Neural progenitor cell (in vitro differentiated cells): ENCODE measurements at regions not wholly inside any gene's neighbourhood (a gene's known extent, or its start where the extent isn't known, plus 50 kb on each side); places are given as distances from the start of the nearest gene placed in this dataset.

Experiments used
- DNase-seq: peaks from one replicate; pipeline ENCODE4 v3.0.0-alpha.2; 2016; ENCODE audit warnings: low spot score
- H2AFZ ChIP-seq: fragments of 200-600 bp; sonication (generic); replicated peaks from 2 replicates; pipeline ENCODE4 v1.6.1; 2016; ENCODE audit warnings: antibody characterized with exemption
- H3F3A ChIP-seq: fragments of 200-600 bp; sonication (generic); 2 replicates; pipeline ENCODE4 v1.6.1; 2016; ENCODE audit warnings: antibody characterized with exemption, low read depth
- H3K27ac ChIP-seq: fragments of 200-600 bp; sonication (generic); 2 replicates; pipeline ENCODE4 v1.5.1; 2016; ENCODE audit warnings: mild to moderate bottlenecking
- H3K27me3 ChIP-seq: fragments of 200-600 bp; sonication (generic); 2 replicates; pipeline ENCODE4 v1.6.1; 2016; ENCODE audit warnings: mild to moderate bottlenecking, moderate library complexity
- H3K36me3 ChIP-seq: fragments of 200-600 bp; sonication (generic); 2 replicates; pipeline ENCODE4 v1.5.1; 2016
- H3K4me1 ChIP-seq: fragments of 200-600 bp; sonication (generic); 2 replicates; pipeline ENCODE4 v1.6.1; 2016; ENCODE audit warnings: mixed run types
- H3K4me2 ChIP-seq: fragments of 200-600 bp; sonication (generic); 2 replicates; pipeline ENCODE4 v1.6.1; 2016
- H3K4me3 ChIP-seq: fragments of 200-600 bp; sonication (generic); 2 replicates; pipeline ENCODE4 v1.5.1; 2016
- H3K79me2 ChIP-seq: fragments of 200-600 bp; sonication (generic); 2 replicates; pipeline ENCODE4 v1.6.1; 2016; ENCODE audit warnings: low read depth
- H3K9ac ChIP-seq: fragments of 200-600 bp; sonication (generic); 2 replicates; pipeline ENCODE4 v1.6.1; 2016
- H3K9me3 ChIP-seq: fragments of 200-600 bp; sonication (generic); 2 replicates; pipeline ENCODE4 v1.5.1; 2016; ENCODE audit warnings: low read depth
- H4K20me1 ChIP-seq: fragments of 200-600 bp; sonication (generic); 2 replicates; pipeline ENCODE4 v1.6.1; 2016; ENCODE audit warnings: low read depth
- H3K27ac Mint-ChIP-seq: 3 replicates; pipeline ENCODE4 v1.8.0; 2021; ENCODE audit warnings: mixed read lengths
- H3K27me3 Mint-ChIP-seq: 2 replicates; pipeline ENCODE4 v1.8.0; 2022; ENCODE audit warnings: low read depth, mild to moderate bottlenecking, inconsistent platforms, moderate library complexity, mixed read lengths; ENCODE audit not compliant: insufficient read depth
- H3K36me3 Mint-ChIP-seq: 3 replicates; pipeline ENCODE4 v1.8.0; 2021; ENCODE audit warnings: mixed read lengths
- H3K4me1 Mint-ChIP-seq: 3 replicates; pipeline ENCODE4 v1.8.0; 2021; ENCODE audit warnings: mixed read lengths
- H3K4me3 Mint-ChIP-seq: 3 replicates; pipeline ENCODE4 v1.8.0; 2021; ENCODE audit warnings: mild to moderate bottlenecking, moderate library complexity, mixed read lengths
- H3K9me3 Mint-ChIP-seq: 3 replicates; pipeline ENCODE4 v1.8.0; 2020; ENCODE audit warnings: mixed read lengths
- CTCF ChIP-seq: fragments of 200-600 bp; sonication (generic); IDR thresholded peaks from 2 replicates; pipeline ENCODE4 v1.5.1; 2017; ENCODE audit warnings: antibody characterized with exemption, mild to moderate bottlenecking
- EZH2 ChIP-seq: fragments of 200-600 bp; sonication (generic); IDR thresholded peaks from 2 replicates; pipeline ENCODE4 v1.6.1; 2017; ENCODE audit warnings: antibody characterized with exemption, mild to moderate bottlenecking, moderate library complexity
- EZH2phosphoT487 ChIP-seq: fragments of 200-600 bp; sonication (generic); IDR thresholded peaks from 2 replicates; pipeline ENCODE4 v1.6.1; 2017; ENCODE audit warnings: antibody characterized with exemption

DNA sequence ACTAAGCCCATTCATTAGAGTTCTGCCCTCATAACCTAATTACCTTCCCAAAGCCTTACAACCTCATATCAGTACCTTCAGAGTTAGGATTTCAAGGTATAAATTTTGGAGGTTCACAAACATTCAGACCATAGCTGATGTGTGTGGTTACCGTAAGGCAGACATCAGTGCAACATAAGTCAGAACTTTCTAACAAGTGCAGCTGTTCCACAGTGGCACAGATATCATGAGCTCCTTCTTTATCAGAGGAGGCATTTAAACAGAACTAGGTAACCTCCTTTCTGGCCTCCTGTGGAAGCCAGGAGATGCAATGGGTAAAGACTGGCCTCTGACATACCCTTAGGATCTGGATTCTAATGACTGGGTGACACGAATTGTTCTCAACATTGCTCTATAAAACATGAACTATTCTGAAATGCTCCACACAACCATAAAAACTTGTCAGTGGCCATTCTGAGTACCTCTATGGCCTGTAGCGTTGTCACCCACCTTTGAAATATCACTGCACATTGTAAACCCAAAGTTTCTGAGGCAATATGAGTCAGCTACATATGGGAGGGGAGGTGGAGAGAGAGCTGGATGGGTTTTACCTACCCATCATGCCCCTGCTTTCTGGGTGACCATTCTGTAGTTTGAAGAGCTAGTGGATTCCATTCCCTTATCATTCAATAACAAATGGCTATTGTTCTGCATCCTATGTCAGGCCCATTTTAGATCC is 546.0 kb upstream of the TBL1XR1 start:
- Histone ChIP-seq H4K20me1 (no peaks in the 10 kb centered on the region), H3K79me2 (no peaks in the 10 kb centered on the region), H3K9me3 (no peaks in the 10 kb centered on the region), H3K27me3 (no peaks in the 10 kb centered on the region), H3F3A (peaks cover 8% of the 10 kb centered on the region), H3K9ac (no peak overlapping the region), H3K27ac (no peak overlapping the region), H3K36me3 (no peaks in the 10 kb centered on the region), H2AFZ (no peak overlapping the region), H3K4me3 (no peak overlapping the region), H3K4me2 (no peak overlapping the region), H3K4me1 (peaks cover 18% of the 10 kb centered on the region)
- TF ChIP-seq EZH2phosphoT487, result no peak
- no peak for TF ChIP-seq EZH2
- TF ChIP-seq CTCF, result no peak
- H3K9me3 Mint-ChIP-seq, result peaks cover 7% of the 10 kb centered on the region
- H3K27me3 Mint-ChIP-seq, result peaks cover 4% of the 10 kb centered on the region
- H3K4me3 Mint-ChIP-seq, result no peak overlapping the region
- H3K27ac Mint-ChIP-seq, result no peak overlapping the region
- H3K4me1 Mint-ChIP-seq, result peaks cover 18% of the 10 kb centered on the region
- no peak for DNase-seq
- H3K36me3 Mint-ChIP-seq, result no peaks in the 10 kb centered on the region

GRCh38 chr3:177744873-177745606 is 547.8 kb upstream of the TBL1XR1 start:
- H3K36me3 ChIP-seq, result no peaks in the 10 kb centered on the region
- Mint-ChIP-seq H3K36me3 (no peaks in the 10 kb centered on the region), H3K4me3 (no peak overlapping the region), H3K9me3 (peaks cover 7% of the 10 kb centered on the region), H3K4me1 (peaks cover 16% of the 10 kb centered on the region), H3K27ac (no peak overlapping the region), H3K27me3 (peaks cover 4% of the 10 kb centered on the region)
- no peak overlapping the region for H2AFZ ChIP-seq
- peaks cover 18% of the 10 kb centered on the region for H3K4me1 ChIP-seq
- H3K4me3 ChIP-seq, result no peak overlapping the region
- H4K20me1 ChIP-seq, result no peaks in the 10 kb centered on the region
- H3K4me2 ChIP-seq, result no peak overlapping the region
- H3K9me3 ChIP-seq, result no peaks in the 10 kb centered on the region
- TF ChIP-seq EZH2 (no peak), CTCF (no peak), EZH2phosphoT487 (no peak)
- H3K27ac ChIP-seq, result no peak overlapping the region
- H3F3A ChIP-seq, result peaks cover 8% of the 10 kb centered on the region
- no peak overlapping the region for H3K9ac ChIP-seq
- DNase-seq, result no peak
- no peaks in the 10 kb centered on the region for H3K27me3 ChIP-seq
- H3K79me2 ChIP-seq, result no peaks in the 10 kb centered on the region

- H4K20me1 ChIP-seq, result no peaks in the 10 kb centered on the region
- TF ChIP-seq EZH2phosphoT487, result no peak
- no peak for TF ChIP-seq EZH2
- no peak for TF ChIP-seq CTCF
- H3K36me3 Mint-ChIP-seq, result no peaks in the 10 kb centered on the region
- peaks cover 13% of the 10 kb centered on the region for H3K4me1 ChIP-seq
- no peak for DNase-seq
- H3K9me3 ChIP-seq, result no peaks in the 10 kb centered on the region
- no peak overlapping the region for H3K27ac ChIP-seq
- H3F3A ChIP-seq, result peaks cover 8% of the 10 kb centered on the region
- peaks cover 7% of the 10 kb centered on the region for H3K9me3 Mint-ChIP-seq
- H3K27me3 ChIP-seq, result no peaks in the 10 kb centered on the region
- H3K36me3 ChIP-seq, result no peaks in the 10 kb centered on the region
- no peak overlapping the region for H3K4me3 ChIP-seq
- H3K9ac ChIP-seq, result no peak overlapping the region
- H3K79me2 ChIP-seq, result no peaks in the 10 kb centered on the region
- peaks cover 4% of the 10 kb centered on the region for H3K27me3 Mint-ChIP-seq
- no peak overlapping the region for H3K27ac Mint-ChIP-seq
- no peak overlapping the region for H3K4me3 Mint-ChIP-seq
- H2AFZ ChIP-seq, result no peak overlapping the region
- peaks cover 11% of the 10 kb centered on the region for H3K4me1 Mint-ChIP-seq
- no peak overlapping the region for H3K4me2 ChIP-seq
These were observed 548.3 kb upstream of the TBL1XR1 start for GRCh38 chr3:177745607-177746005.
